ENCODE measurements at regions not wholly inside any gene's neighbourhood (a gene's known extent, or its start where the extent isn't known, plus 50 kb on each side); places are given as distances from the start of the nearest gene placed in this dataset.

DNA sequence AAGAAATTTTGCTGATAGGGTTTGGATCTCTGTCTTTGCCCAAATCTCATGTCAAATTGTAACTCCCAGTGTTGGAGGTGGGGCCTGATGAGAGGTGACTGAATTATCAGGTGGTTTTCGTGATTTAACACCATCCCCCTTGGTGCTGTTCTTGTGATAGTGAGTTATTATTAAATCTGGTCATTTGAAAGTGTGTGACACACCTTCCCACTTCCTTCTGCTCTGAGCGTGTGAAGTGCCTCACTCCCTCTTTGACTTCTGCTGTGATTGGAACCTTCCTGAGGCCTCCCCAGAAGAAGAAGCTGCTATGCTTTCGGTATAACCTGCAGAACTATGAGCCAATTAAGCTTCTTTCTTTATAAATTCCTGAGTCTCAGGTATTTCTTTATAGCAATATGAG is 632.0 kb downstream of the SLITRK5 start:
- Histone ChIP-seq H3K27me3 (ENCODE audit: control insufficient read depth, low read length) (no peaks in the 10 kb centered on the region), H3K9me3 (ENCODE audit: control insufficient read depth, insufficient read depth, low read length) (no peaks in the 10 kb centered on the region), H3K4me1 (ENCODE audit: control insufficient read depth, low read length) (no peaks in the 10 kb centered on the region), H3K4me2 (ENCODE audit: low read length) (no peak overlapping the region), H4K20me1 (ENCODE audit: control insufficient read depth, insufficient read depth, low read depth, low read length) (no peaks in the 10 kb centered on the region), H3K36me3 (ENCODE audit: control insufficient read depth, low read length) (no peaks in the 10 kb centered on the region), H3F3A (ENCODE audit: control insufficient read depth, insufficient read depth) (no peaks in the 10 kb centered on the region), H3K79me2 (ENCODE audit: control insufficient read depth, low read length) (no peaks in the 10 kb centered on the region), H3K27ac (ENCODE audit: low read depth, low read length) (no peak overlapping the region), H3K9me2 (replicated peaks; ENCODE audit: control insufficient read depth, low read length) (no peaks in the 10 kb centered on the region), H3K4me3 (ENCODE audit: low read length) (no peak overlapping the region)
- TF ChIP-seq EZH2phosphoT487 (IDR thresholded peaks at IDR 0.05; ENCODE audit: borderline replicate concordance, low read length): no peak
- TF ChIP-seq, protein P1, sequence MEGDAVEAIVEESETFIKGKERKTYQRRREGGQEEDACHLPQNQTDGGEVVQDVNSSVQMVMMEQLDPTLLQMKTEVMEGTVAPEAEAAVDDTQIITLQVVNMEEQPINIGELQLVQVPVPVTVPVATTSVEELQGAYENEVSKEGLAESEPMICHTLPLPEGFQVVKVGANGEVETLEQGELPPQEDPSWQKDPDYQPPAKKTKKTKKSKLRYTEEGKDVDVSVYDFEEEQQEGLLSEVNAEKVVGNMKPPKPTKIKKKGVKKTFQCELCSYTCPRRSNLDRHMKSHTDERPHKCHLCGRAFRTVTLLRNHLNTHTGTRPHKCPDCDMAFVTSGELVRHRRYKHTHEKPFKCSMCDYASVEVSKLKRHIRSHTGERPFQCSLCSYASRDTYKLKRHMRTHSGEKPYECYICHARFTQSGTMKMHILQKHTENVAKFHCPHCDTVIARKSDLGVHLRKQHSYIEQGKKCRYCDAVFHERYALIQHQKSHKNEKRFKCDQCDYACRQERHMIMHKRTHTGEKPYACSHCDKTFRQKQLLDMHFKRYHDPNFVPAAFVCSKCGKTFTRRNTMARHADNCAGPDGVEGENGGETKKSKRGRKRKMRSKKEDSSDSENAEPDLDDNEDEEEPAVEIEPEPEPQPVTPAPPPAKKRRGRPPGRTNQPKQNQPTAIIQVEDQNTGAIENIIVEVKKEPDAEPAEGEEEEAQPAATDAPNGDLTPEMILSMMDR (IDR thresholded peaks at IDR 0.05; ENCODE audit: low read depth, low read length, poor library complexity, severe bottlenecking): no peak

DNA sequence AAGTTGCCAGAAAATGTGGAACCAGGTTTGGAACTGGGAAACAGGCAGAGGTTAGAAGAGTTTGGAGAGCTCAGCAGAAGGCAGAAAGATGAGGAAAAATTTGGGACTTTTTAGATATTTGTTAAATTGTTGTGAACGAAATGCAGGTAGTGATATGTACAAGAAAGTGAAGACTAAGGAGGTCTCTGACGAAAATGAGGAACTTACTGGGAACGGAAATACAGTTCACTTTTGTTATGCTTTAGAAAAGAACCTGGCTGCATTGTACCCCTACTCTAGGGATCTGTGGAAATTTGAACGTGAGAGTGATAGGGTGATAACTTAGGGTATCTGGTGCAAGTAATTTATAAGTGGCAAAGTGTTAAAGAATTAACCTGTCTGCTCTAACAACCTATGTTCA is 632.4 kb downstream of the SLITRK5 start:
- TF ChIP-seq, protein P1 (IDR thresholded peaks at IDR 0.05; ENCODE audit: low read depth, low read length, poor library complexity, severe bottlenecking): no peak
- TF ChIP-seq EZH2phosphoT487 (IDR thresholded peaks at IDR 0.05; ENCODE audit: borderline replicate concordance, low read length): no peak

DNA sequence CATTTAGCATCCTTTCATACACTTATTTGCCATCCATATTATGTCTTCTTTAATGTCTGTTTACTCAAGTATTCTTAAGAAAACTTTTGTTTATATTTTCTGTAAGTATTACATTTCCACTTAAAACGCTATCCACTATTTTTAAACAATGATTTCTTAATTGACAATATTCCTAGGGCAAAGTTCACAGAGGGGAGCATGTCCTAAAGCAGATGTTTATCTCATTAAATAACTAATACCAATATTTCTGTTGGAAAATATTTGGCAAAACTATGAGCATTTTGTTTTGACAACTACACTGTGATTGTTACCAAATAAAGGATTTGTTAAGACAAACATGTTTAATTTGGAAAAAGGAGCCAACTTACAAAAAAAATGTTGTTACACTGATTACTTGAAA is 643.3 kb downstream of the SLITRK5 start:
- Histone ChIP-seq H3K9me2 (replicated peaks; ENCODE audit: control insufficient read depth, low read length) (no peaks in the 10 kb centered on the region; the same call in 1 of the 2 replicates), H3K79me2 (ENCODE audit: control insufficient read depth, low read length) (no peaks in the 10 kb centered on the region), H3K4me3 (ENCODE audit: low read length) (no peak overlapping the region), H3K27me3 (ENCODE audit: control insufficient read depth, low read length) (no peaks in the 10 kb centered on the region), H3K4me1 (ENCODE audit: control insufficient read depth, low read length) (no peaks in the 10 kb centered on the region), H3F3A (ENCODE audit: control insufficient read depth, insufficient read depth) (no peaks in the 10 kb centered on the region), H4K20me1 (ENCODE audit: control insufficient read depth, insufficient read depth, low read depth, low read length) (no peaks in the 10 kb centered on the region), H3K9me3 (ENCODE audit: control insufficient read depth, insufficient read depth, low read length) (no peaks in the 10 kb centered on the region), H3K4me2 (ENCODE audit: low read length) (no peak overlapping the region), H3K36me3 (ENCODE audit: control insufficient read depth, low read length) (no peaks in the 10 kb centered on the region), H3K27ac (ENCODE audit: low read depth, low read length) (no peak overlapping the region)
- TF ChIP-seq, protein P1 (IDR thresholded peaks at IDR 0.05; ENCODE audit: low read depth, low read length, poor library complexity, severe bottlenecking): no peak
- TF ChIP-seq EZH2phosphoT487 (IDR thresholded peaks at IDR 0.05; ENCODE audit: borderline replicate concordance, low read length): no peak

More for the DNA sequence above, 632.4 kb downstream of the SLITRK5 start:
- no peak overlapping the region for H3K27ac ChIP-seq (ENCODE audit: low read depth, low read length)
- H3K9me2 ChIP-seq (replicated peaks; ENCODE audit: control insufficient read depth, low read length): no peaks in the 10 kb centered on the region
- H3K4me1 ChIP-seq (ENCODE audit: control insufficient read depth, low read length): no peaks in the 10 kb centered on the region
- no peaks in the 10 kb centered on the region for H3F3A ChIP-seq (ENCODE audit: control insufficient read depth, insufficient read depth)
- no peaks in the 10 kb centered on the region for H4K20me1 ChIP-seq (ENCODE audit: control insufficient read depth, insufficient read depth, low read depth, low read length)
- no peaks in the 10 kb centered on the region for H3K9me3 ChIP-seq (ENCODE audit: control insufficient read depth, insufficient read depth, low read length)
- H3K4me2 ChIP-seq (ENCODE audit: low read length): no peak overlapping the region
- no peaks in the 10 kb centered on the region for H3K27me3 ChIP-seq (ENCODE audit: control insufficient read depth, low read length)
- H3K36me3 ChIP-seq (ENCODE audit: control insufficient read depth, low read length): no peaks in the 10 kb centered on the region
- no peak overlapping the region for H3K4me3 ChIP-seq (ENCODE audit: low read length)
- H3K79me2 ChIP-seq (ENCODE audit: control insufficient read depth, low read length): no peaks in the 10 kb centered on the region

DNA sequence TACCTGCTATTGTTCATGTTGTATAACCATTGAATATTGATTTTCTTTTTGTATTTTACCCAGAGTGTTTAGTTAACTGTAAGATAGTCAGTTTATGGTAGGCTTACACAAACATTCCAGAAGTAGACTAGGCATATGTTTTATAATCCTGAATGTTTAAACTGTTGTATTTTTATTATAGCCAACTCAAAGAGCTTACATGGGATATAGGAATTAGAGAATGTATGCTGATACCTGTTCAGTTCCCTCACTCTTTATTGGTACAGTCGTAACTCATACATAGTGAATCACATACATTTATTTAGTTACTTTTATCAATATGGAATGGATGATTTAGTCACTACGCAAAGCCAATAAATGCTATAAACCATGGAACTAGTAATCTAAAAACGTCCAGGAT is 657.9 kb downstream of the SLITRK5 start:
- no peaks in the 10 kb centered on the region for H3K27me3 ChIP-seq (ENCODE audit: control insufficient read depth, low read length)
- H3K36me3 ChIP-seq (ENCODE audit: control insufficient read depth, low read length): no peaks in the 10 kb centered on the region
- no peak overlapping the region for H3K4me3 ChIP-seq (ENCODE audit: low read length)
- no peaks in the 10 kb centered on the region for H3K79me2 ChIP-seq (ENCODE audit: control insufficient read depth, low read length)
- TF ChIP-seq, protein P1 (IDR thresholded peaks at IDR 0.05; ENCODE audit: low read depth, low read length, poor library complexity, severe bottlenecking): no peak
- no peak for TF ChIP-seq EZH2phosphoT487 (IDR thresholded peaks at IDR 0.05; ENCODE audit: borderline replicate concordance, low read length)
- no peaks in the 10 kb centered on the region for H3K9me3 ChIP-seq (ENCODE audit: control insufficient read depth, insufficient read depth, low read length)
- H3K4me1 ChIP-seq (ENCODE audit: control insufficient read depth, low read length): no peaks in the 10 kb centered on the region
- no peak overlapping the region for H3K4me2 ChIP-seq (ENCODE audit: low read length)
- H3K9me2 ChIP-seq (replicated peaks; ENCODE audit: control insufficient read depth, low read length): no peaks in the 10 kb centered on the region
- no peaks in the 10 kb centered on the region for H3F3A ChIP-seq (ENCODE audit: control insufficient read depth, insufficient read depth)
- H3K27ac ChIP-seq (ENCODE audit: low read depth, low read length): no peak overlapping the region
- no peaks in the 10 kb centered on the region for H4K20me1 ChIP-seq (ENCODE audit: control insufficient read depth, insufficient read depth, low read depth, low read length)
